ENCODE measurements at regions not wholly inside any gene's neighbourhood (a gene's known extent, or its start where the extent isn't known, plus 50 kb on each side); places are given as distances from the start of the nearest gene placed in this dataset.

- no peak for TF ChIP-seq CTCF (IDR thresholded peaks at IDR 0.05)
- no peak for TF ChIP-seq POLR2A (IDR thresholded peaks at IDR 0.05)
Observed at GRCh38 chr1:229170778-229171505, 100.0 kb upstream of the RAB4A start.
